GM23338 (cell line): ENCODE measurements at regions not wholly inside any gene's neighbourhood (a gene's known extent, or its start where the extent isn't known, plus 50 kb on each side); places are given as distances from the start of the nearest gene placed in this dataset.
A peak's percentile ranks its signal among the peaks of the same experiment; 100 is the strongest.

Experiments
- CREB1 ChIP-seq: fragments of 250-450 bp; sonication (Bioruptor Pico); IDR thresholded peaks from 2 replicates; pipeline ENCODE4 v1.5.0; 2020; ENCODE audit warnings: low read depth, mild to moderate bottlenecking, moderate library complexity
- CTCF ChIP-seq, 2 experiments: fragments of 200-600 bp in 1 of 2; sonication (generic) in 1 of 2; conservative IDR thresholded peaks; 2 replicates each; pipeline versions ENCODE4 v1.5.1 to v1.6.1; 2016 to 2017; ENCODE audit warnings: antibody characterized with exemption in 2 of 2, low read depth in 2 of 2, mild to moderate bottlenecking in 2 of 2, moderate library complexity in 1 of 2
- EZH2phosphoT487 ChIP-seq: fragments of 200-600 bp; sonication (generic); IDR thresholded peaks from one replicate; pipeline ENCODE4 v1.8.1; 2018; ENCODE audit warnings: antibody characterized with exemption; ENCODE audit not compliant: unreplicated experiment
- POLR2AphosphoS5 ChIP-seq: IDR thresholded peaks from 2 replicates; pipeline ENCODE4 v1.6.1; 2016; ENCODE audit warnings: antibody characterized with exemption, low read depth
- TF ChIP-seq, protein P1 (sequence below): IDR thresholded peaks from one replicate; pipeline ENCODE4 v1.6.1; 2018; ENCODE audit warnings: antibody characterized with exemption; ENCODE audit not compliant: unreplicated experiment

DNA sequence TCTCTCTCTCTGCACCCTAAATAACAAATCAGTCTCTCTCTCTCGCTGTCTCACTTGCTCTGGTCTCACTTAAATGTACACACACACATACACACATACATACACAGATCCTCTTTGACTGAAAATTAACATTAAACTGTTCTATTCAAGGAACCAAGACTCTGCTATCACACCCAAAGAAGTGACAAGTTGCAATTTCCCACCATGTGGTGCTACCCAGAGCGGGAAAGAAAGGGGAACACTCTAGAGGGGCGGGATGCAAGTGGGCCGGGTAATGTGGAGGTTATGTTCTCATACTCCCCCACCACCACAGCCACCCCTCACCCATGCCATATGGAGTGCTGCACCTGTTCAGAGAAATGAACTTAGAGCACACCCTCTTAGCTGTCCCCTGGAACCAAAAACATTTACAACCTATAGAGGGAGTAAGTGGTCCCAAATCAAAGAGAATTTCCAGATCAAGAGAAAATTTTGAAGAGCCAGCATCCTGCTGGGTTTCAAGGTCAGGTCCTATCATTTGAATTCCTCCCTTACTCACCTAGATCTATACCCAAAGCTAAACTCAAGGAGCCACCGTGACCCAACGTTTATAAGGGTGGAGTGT is 319.4 kb downstream of the BRINP2 start:
- TF ChIP-seq CTCF (conservative IDR thresholded peaks at IDR 0.05; ENCODE audit: low read depth in 2 of 2), result peak; percentile 26 to 39
- TF ChIP-seq, protein P1, sequence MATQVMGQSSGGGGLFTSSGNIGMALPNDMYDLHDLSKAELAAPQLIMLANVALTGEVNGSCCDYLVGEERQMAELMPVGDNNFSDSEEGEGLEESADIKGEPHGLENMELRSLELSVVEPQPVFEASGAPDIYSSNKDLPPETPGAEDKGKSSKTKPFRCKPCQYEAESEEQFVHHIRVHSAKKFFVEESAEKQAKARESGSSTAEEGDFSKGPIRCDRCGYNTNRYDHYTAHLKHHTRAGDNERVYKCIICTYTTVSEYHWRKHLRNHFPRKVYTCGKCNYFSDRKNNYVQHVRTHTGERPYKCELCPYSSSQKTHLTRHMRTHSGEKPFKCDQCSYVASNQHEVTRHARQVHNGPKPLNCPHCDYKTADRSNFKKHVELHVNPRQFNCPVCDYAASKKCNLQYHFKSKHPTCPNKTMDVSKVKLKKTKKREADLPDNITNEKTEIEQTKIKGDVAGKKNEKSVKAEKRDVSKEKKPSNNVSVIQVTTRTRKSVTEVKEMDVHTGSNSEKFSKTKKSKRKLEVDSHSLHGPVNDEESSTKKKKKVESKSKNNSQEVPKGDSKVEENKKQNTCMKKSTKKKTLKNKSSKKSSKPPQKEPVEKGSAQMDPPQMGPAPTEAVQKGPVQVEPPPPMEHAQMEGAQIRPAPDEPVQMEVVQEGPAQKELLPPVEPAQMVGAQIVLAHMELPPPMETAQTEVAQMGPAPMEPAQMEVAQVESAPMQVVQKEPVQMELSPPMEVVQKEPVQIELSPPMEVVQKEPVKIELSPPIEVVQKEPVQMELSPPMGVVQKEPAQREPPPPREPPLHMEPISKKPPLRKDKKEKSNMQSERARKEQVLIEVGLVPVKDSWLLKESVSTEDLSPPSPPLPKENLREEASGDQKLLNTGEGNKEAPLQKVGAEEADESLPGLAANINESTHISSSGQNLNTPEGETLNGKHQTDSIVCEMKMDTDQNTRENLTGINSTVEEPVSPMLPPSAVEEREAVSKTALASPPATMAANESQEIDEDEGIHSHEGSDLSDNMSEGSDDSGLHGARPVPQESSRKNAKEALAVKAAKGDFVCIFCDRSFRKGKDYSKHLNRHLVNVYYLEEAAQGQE, result no peak
- TF ChIP-seq CREB1 (CRISPR knock-in tag), result no peak
- no peak for TF ChIP-seq EZH2phosphoT487
- no peak for TF ChIP-seq POLR2AphosphoS5
